IPS-15b (cell line): ENCODE measurements at regions not wholly inside any gene's neighbourhood (a gene's known extent, or its start where the extent isn't known, plus 50 kb on each side); places are given as distances from the start of the nearest gene placed in this dataset.

ENCODE experiments used
- H3K27me3 ChIP-seq: one replicate; pipeline ENCODE4 v1.6.1; 2013; ENCODE audit warnings: low read length; ENCODE audit not compliant: control insufficient read depth, insufficient read depth
- H3K36me3 ChIP-seq: one replicate; pipeline ENCODE4 v1.6.1; 2013; ENCODE audit warnings: low read length; ENCODE audit not compliant: control insufficient read depth, insufficient read depth
- H3K4me1 ChIP-seq: one replicate; pipeline ENCODE4 v1.6.1; 2013; ENCODE audit warnings: mild to moderate bottlenecking, low read length; ENCODE audit not compliant: control insufficient read depth, insufficient read depth
- H3K4me3 ChIP-seq: one replicate; pipeline ENCODE4 v1.5.1; 2013; ENCODE audit warnings: low read depth, low read length
- H3K9ac ChIP-seq: one replicate; pipeline ENCODE4 v1.6.1; 2013; ENCODE audit warnings: low read depth, mild to moderate bottlenecking, low read length
- H3K9me3 ChIP-seq: one replicate; pipeline ENCODE4 v1.6.1; 2013; ENCODE audit warnings: mild to moderate bottlenecking, low read length; ENCODE audit not compliant: control insufficient read depth, insufficient read depth

- no peaks in the 10 kb centered on the region for H3K4me1 ChIP-seq
- no peak overlapping the region for H3K9ac ChIP-seq
- no peak overlapping the region for H3K4me3 ChIP-seq
- H3K36me3 ChIP-seq: no peaks in the 10 kb centered on the region
- no peaks in the 10 kb centered on the region for H3K9me3 ChIP-seq
- no peaks in the 10 kb centered on the region for H3K27me3 ChIP-seq
These were observed 181.5 kb downstream of the SLIT2 start for GRCh38 chr4:20433097-20433705.

GRCh38 chr4:20440170-20440569, 188.5 kb downstream of the SLIT2 start:
- H3K9ac ChIP-seq: no peak overlapping the region
- no peaks in the 10 kb centered on the region for H3K27me3 ChIP-seq
- no peaks in the 10 kb centered on the region for H3K4me1 ChIP-seq
- no peaks in the 10 kb centered on the region for H3K36me3 ChIP-seq
- H3K9me3 ChIP-seq: no peaks in the 10 kb centered on the region
- no peak overlapping the region for H3K4me3 ChIP-seq

- Histone ChIP-seq H3K4me1 (no peaks in the 10 kb centered on the region), H3K9me3 (no peaks in the 10 kb centered on the region), H3K9ac (no peak overlapping the region), H3K27me3 (no peaks in the 10 kb centered on the region), H3K36me3 (no peaks in the 10 kb centered on the region), H3K4me3 (no peak overlapping the region)
These were observed 191.5 kb downstream of the SLIT2 start for GRCh38 chr4:20443015-20443805.

GRCh38 chr4:20444599-20445337, 193.1 kb downstream of the SLIT2 start:
- H3K9ac ChIP-seq: no peak overlapping the region
- H3K9me3 ChIP-seq: no peaks in the 10 kb centered on the region
- no peaks in the 10 kb centered on the region for H3K27me3 ChIP-seq
- H3K4me3 ChIP-seq: no peak overlapping the region
- no peaks in the 10 kb centered on the region for H3K4me1 ChIP-seq
- no peaks in the 10 kb centered on the region for H3K36me3 ChIP-seq

GRCh38 chr4:20445933-20446723, 194.4 kb downstream of the SLIT2 start:
- no peaks in the 10 kb centered on the region for H3K27me3 ChIP-seq
- H3K4me1 ChIP-seq: no peaks in the 10 kb centered on the region
- H3K4me3 ChIP-seq: no peak overlapping the region
- no peaks in the 10 kb centered on the region for H3K9me3 ChIP-seq
- no peak overlapping the region for H3K9ac ChIP-seq
- H3K36me3 ChIP-seq: no peaks in the 10 kb centered on the region

- no peaks in the 10 kb centered on the region for H3K27me3 ChIP-seq
These were observed 195.4 kb downstream of the SLIT2 start for GRCh38 chr4:20447103-20447502.

GRCh38 chr4:20451986-20452385, 200.3 kb downstream of the SLIT2 start:
- Histone ChIP-seq H3K9me3 (no peaks in the 10 kb centered on the region), H3K4me3 (no peak overlapping the region), H3K36me3 (no peaks in the 10 kb centered on the region), H3K9ac (no peak overlapping the region), H3K27me3 (no peaks in the 10 kb centered on the region), H3K4me1 (peaks cover 3% of the 10 kb centered on the region)

More at GRCh38 chr4:20447103-20447502, 195.4 kb downstream of the SLIT2 start:
- no peak overlapping the region for H3K9ac ChIP-seq
- H3K36me3 ChIP-seq: no peaks in the 10 kb centered on the region
- no peaks in the 10 kb centered on the region for H3K4me1 ChIP-seq
- H3K9me3 ChIP-seq: no peaks in the 10 kb centered on the region
- H3K4me3 ChIP-seq: no peak overlapping the region

GRCh38 chr4:20454515-20454914, 202.8 kb downstream of the SLIT2 start:
- Histone ChIP-seq H3K4me1 (peaks cover 3% of the 10 kb centered on the region), H3K27me3 (no peaks in the 10 kb centered on the region)

GRCh38 chr4:20456407-20456806, 204.7 kb downstream of the SLIT2 start:
- Histone ChIP-seq H3K36me3 (no peaks in the 10 kb centered on the region), H3K9ac (no peak overlapping the region), H3K27me3 (no peaks in the 10 kb centered on the region), H3K9me3 (no peaks in the 10 kb centered on the region), H3K4me1 (peaks cover 3% of the 10 kb centered on the region), H3K4me3 (no peak overlapping the region)

More at GRCh38 chr4:20454515-20454914, 202.8 kb downstream of the SLIT2 start:
- Histone ChIP-seq H3K4me3 (no peak overlapping the region), H3K9ac (no peak overlapping the region), H3K9me3 (no peaks in the 10 kb centered on the region), H3K36me3 (no peaks in the 10 kb centered on the region)

- Histone ChIP-seq H3K36me3 (no peaks in the 10 kb centered on the region), H3K27me3 (no peaks in the 10 kb centered on the region), H3K4me1 (no peaks in the 10 kb centered on the region), H3K9me3 (no peaks in the 10 kb centered on the region), H3K4me3 (no peak overlapping the region), H3K9ac (no peak overlapping the region)
These were observed 210.9 kb downstream of the SLIT2 start for GRCh38 chr4:20462426-20463175.

GRCh38 chr4:20463176-20463430, 211.4 kb downstream of the SLIT2 start:
- Histone ChIP-seq H3K9ac (no peak overlapping the region), H3K27me3 (no peaks in the 10 kb centered on the region), H3K4me1 (no peaks in the 10 kb centered on the region)

More at GRCh38 chr4:20463176-20463430, 211.4 kb downstream of the SLIT2 start:
- no peak overlapping the region for H3K4me3 ChIP-seq
- no peaks in the 10 kb centered on the region for H3K9me3 ChIP-seq
- no peaks in the 10 kb centered on the region for H3K36me3 ChIP-seq
